ENCODE measurements at regions not wholly inside any gene's neighbourhood (a gene's known extent, or its start where the extent isn't known, plus 50 kb on each side); places are given as distances from the start of the nearest gene placed in this dataset.

GRCh38 chr5:135205632-135206349 lies 171.8 kb upstream of the PITX1 start:
- no peak for TF ChIP-seq REST (IDR thresholded peaks at IDR 0.05; ENCODE audit: insufficient read depth in 1 of 2, low read depth in 2 of 2, low read length in 2 of 2)
- TF ChIP-seq SIN3A (IDR thresholded peaks at IDR 0.05; ENCODE audit: borderline replicate concordance, insufficient read depth, low read length) = no peak
- no peak for TF ChIP-seq POLR2AphosphoS5 (IDR thresholded peaks at IDR 0.05; ENCODE audit: low read depth, low read length)
